ENCODE measurements at regions not wholly inside any gene's neighbourhood (a gene's known extent, or its start where the extent isn't known, plus 50 kb on each side); places are given as distances from the start of the nearest gene placed in this dataset.

DNA sequence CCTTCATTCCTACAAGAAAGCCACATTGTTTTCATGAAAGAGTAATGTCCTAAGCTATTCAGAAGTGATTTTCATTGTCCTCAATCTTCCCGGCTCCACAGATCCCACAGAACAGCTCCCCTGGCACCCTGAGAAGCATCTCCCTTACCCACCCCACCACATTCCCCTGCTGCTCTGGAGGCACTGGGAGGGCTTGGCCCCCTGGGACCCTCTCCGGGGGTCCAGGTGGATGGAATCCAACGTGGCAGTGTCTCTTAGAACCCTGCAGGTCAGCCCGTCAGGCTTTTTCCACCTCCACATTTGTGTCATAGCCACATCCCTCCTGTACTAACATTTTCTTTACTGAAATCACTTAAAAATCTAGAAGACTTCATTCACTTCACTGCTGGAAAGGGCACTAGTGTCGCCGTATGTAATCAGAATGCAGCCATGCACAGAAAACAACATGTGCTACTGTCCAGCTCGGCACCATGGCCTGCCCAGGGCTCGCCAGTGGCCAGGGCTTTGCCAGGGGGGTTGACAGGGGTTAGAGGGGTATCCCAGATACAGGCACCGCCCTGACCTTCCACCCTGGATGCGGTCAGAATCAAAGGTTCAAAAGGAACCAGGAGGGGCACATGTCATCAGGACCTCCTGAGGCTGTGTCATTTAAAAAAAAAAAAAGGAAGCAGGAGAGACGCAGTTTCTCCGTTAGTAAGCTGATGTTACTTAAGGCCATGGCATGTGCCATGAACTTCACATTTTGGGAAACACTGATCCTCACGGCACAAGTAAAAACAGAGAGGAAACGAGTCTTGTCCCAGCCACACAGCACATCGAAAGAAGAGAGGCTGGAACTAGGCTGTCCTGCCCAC, 106.3 kb downstream of the LSM3 start:
- TF ChIP-seq JUND (IDR thresholded peaks at IDR 0.05; ENCODE audit: low read depth): no peak
- no peak for DNase-seq (ENCODE audit: low read depth in 1 of 2, low spot score in 1 of 2)
- in situ Hi-C loops (cut with HindIII; ENCODE audit: low pct_unique_long_range_greater_than_20kb, low sequenced_read_pairs): no loop called here

DNA sequence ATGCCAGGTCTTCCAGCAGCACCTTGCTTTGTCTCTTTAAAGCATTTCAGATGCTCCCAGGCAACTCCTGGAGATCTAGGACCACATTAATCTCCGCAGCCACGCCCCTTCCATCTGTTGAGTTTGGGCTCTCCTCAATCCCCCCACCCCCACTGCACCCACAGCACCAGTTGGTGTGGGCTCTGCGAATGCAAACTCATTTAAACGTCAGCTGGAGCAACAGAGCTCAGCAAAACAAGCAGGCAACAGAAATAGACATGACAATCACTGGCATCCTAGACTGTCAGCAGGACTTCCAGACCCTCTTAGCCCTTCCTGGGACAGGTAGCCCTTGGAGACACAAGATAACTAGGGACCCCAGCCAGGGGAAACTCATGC, 106.9 kb downstream of the LSM3 start:
- DNase-seq (ENCODE audit: low read depth in 1 of 2, low spot score in 1 of 2): no peak
- in situ Hi-C loops (cut with HindIII; ENCODE audit: low pct_unique_long_range_greater_than_20kb, low sequenced_read_pairs): no loop called here

GRCh38 chr3:14286887-14287500, 108.4 kb downstream of the LSM3 start:
- no peak for DNase-seq (ENCODE audit: low read depth in 1 of 2, low spot score in 1 of 2)
- in situ Hi-C loops (cut with HindIII; ENCODE audit: low pct_unique_long_range_greater_than_20kb, low sequenced_read_pairs): no loop called here
- no peak for TF ChIP-seq JUND (IDR thresholded peaks at IDR 0.05; ENCODE audit: low read depth)

More for the DNA sequence above, 106.9 kb downstream of the LSM3 start:
- TF ChIP-seq JUND (IDR thresholded peaks at IDR 0.05; ENCODE audit: low read depth): no peak

DNA sequence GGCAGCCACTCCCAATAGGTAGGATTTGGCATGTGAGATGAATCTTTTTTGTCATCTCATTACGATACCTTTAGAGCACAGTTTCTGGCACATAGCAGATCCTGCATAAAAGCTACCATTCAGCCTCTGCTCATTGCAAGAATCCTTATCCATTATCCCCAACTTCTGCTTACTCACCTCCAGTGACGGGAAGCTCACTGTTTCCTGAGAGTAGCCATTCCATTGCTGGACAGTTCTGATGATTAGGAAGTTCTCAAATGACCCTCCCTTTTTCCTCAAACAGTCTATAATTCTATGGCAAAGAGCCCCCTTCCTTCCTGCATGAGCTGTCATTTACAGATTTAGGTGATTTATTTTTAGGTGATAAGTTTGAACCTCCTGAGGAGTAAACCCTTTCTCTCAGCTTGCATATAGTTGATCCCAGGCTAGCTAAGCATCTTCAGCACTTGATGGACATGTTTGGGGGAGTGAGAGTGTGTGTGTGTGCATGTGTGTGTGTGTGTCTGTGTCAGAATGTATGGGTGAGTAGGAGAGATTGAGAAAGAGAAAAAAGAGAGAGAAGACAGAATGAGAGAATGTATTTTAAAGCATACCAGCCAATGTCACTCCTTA, 109.7 kb downstream of the LSM3 start:
- no peak for TF ChIP-seq JUND (IDR thresholded peaks at IDR 0.05; ENCODE audit: low read depth)
- in situ Hi-C loops (cut with HindIII; ENCODE audit: low pct_unique_long_range_greater_than_20kb, low sequenced_read_pairs): no loop called here
- no peak for DNase-seq (ENCODE audit: low read depth in 1 of 2, low spot score in 1 of 2)

GRCh38 chr3:14288833-14289451, 110.3 kb downstream of the LSM3 start:
- no peak for TF ChIP-seq JUND (IDR thresholded peaks at IDR 0.05; ENCODE audit: low read depth)
- DNase-seq (ENCODE audit: low read depth in 1 of 2, low spot score in 1 of 2): no peak

DNA sequence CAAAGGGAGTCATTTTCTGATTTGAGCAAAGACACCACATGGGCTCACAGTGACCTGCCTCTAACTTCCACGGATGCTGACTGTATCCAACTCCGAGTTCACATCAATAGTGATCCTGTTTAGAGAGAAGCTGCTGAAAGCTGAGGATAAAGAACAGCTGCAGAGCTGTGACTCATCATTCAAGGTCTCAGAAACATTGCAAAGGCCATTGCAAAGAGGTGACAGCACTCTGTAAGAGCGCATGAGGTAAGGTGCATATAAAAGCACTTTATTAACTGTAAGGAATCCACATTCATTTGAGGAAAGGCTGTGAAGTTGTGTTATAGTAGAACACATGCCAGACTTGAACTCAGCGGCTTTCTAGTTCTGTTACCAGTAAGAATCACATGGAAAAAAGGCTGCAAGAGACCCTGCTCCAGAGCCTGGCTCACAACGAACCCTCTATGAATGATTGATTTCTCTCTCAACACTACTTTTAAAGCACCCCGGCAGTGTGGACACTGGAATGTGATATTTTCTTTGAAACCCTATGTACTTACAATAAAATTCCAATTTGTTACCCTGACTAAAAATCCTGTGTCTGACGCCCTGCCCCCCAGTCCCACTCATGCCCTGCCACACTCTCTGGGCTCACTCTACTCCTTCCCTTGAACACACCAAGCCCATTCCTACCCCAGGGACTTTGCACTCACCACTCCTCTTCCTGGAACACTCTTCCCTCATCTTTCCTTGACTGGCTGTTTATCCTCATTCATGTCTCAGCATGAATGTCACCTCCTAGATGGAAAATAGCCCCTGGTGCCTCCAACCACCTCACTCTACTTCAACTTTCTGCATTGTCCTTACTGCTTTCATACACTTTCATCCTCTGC, 111.2 kb downstream of the LSM3 start:
- TF ChIP-seq JUND (IDR thresholded peaks at IDR 0.05; ENCODE audit: low read depth): no peak
- DNase-seq (ENCODE audit: low read depth in 1 of 2, low spot score in 1 of 2): no peak
- in situ Hi-C loops (cut with HindIII; ENCODE audit: low pct_unique_long_range_greater_than_20kb, low sequenced_read_pairs): no loop called here

More at GRCh38 chr3:14288833-14289451, 110.3 kb downstream of the LSM3 start:
- in situ Hi-C loops (cut with HindIII; ENCODE audit: low pct_unique_long_range_greater_than_20kb, low sequenced_read_pairs): no loop called here

DNA sequence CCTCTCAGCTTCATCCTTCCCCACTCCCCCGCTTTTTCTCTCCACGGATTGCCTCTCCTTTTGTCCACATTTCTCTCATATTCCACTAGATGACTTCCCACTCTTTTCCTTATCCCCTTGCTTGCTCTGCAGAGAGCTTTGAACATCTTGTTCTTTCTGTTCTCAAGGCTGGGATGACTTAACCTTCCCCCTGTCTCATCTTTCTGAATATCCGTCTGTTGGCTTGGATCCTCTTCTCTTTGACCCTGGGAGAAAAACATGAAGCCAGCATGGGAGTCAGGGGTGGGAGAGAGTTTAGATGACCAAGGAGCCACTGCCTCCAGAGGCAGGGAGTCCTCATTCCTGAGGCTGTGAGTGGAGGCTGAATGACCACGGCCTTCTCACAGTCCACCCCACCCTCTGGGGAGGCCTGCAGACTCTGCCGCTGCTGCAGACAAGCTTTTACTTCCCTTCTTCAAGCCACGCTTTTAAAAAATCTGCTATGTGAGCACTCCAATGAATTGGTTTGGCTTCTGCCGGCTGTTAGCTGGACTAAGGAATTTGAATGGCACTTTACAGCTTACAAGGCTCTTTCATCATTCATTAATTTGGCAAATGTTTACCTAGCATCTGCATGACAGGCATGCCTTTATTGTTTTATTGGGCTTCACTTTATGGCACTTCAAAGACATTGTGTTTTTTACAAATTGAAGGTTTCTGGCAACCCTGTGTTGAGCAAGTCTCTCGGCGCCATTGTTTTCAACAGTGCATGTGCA, 111.6 kb upstream of the SLC6A6 start:
- no peak for DNase-seq (ENCODE audit: low read depth in 1 of 2, low spot score in 1 of 2)
- no peak for TF ChIP-seq JUND (IDR thresholded peaks at IDR 0.05; ENCODE audit: low read depth)
- in situ Hi-C loops (cut with HindIII; ENCODE audit: low pct_unique_long_range_greater_than_20kb, low sequenced_read_pairs): no loop called here

GRCh38 chr3:14295037-14295436, 107.4 kb upstream of the SLC6A6 start:
- no peak for DNase-seq (ENCODE audit: low read depth in 1 of 2, low spot score in 1 of 2)
- in situ Hi-C loops (cut with HindIII; ENCODE audit: low pct_unique_long_range_greater_than_20kb, low sequenced_read_pairs): no loop called here
- TF ChIP-seq JUND (IDR thresholded peaks at IDR 0.05; ENCODE audit: low read depth): no peak

DNA sequence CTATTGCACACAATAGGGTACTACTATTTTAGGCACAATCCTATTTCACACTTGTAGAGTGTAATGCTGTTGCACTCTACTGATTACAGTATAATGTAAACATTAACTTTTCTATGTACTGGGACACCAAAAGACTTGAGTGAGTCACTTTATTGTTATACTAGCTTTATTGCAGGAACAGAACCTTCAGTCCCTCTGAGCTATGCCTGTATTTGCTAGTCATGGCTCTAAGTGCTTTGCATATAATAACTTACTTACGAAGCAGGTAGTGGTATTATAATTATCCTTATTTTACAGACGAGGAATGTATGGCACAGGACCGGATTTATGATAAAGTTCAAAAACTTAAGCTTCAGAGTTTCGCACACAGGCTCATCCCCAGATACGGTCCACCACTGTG, 106.6 kb upstream of the SLC6A6 start:
- no peak for TF ChIP-seq JUND (IDR thresholded peaks at IDR 0.05; ENCODE audit: low read depth)
- in situ Hi-C loops (cut with HindIII; ENCODE audit: low pct_unique_long_range_greater_than_20kb, low sequenced_read_pairs): no loop called here
- DNase-seq (ENCODE audit: low read depth in 1 of 2, low spot score in 1 of 2): no peak

GRCh38 chr3:14297305-14297704, 105.1 kb upstream of the SLC6A6 start:
- in situ Hi-C loops (cut with HindIII; ENCODE audit: low pct_unique_long_range_greater_than_20kb, low sequenced_read_pairs): no loop called here
- no peak for TF ChIP-seq JUND (IDR thresholded peaks at IDR 0.05; ENCODE audit: low read depth)

DNA sequence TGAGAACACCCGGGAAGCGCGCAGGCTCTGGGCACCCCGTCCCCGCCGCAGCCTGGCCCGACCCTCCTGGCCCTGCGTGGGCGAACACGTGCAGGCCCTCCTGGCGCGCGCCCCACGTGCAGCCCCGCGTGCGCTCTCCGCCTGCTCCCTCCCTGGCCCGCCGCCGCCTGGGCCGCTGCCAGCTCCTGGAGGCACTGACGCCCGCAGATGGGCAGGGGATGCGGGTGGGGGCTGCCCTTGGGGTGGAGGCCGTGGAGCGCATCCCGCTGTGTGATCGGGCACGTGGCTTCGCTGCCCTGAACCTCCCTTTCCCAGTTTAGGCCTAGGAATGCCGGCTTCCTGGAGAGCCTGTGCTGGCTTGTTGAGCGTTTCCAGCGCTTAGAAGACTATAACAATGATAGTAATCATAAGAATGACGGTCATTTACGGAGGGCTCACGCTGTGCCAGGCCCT, 104.6 kb upstream of the SLC6A6 start:
- in situ Hi-C loops (cut with HindIII; ENCODE audit: low pct_unique_long_range_greater_than_20kb, low sequenced_read_pairs): no loop called here
- TF ChIP-seq JUND (IDR thresholded peaks at IDR 0.05; ENCODE audit: low read depth): no peak
- no peak for DNase-seq (ENCODE audit: low read depth in 1 of 2, low spot score in 1 of 2)

More at GRCh38 chr3:14297305-14297704, 105.1 kb upstream of the SLC6A6 start:
- no peak for DNase-seq (ENCODE audit: low read depth in 1 of 2, low spot score in 1 of 2)

All from T47D (cell line).